HG02938 (cell line): ENCODE measurements at regions not wholly inside any gene's neighbourhood (a gene's known extent, or its start where the extent isn't known, plus 50 kb on each side); places are given as distances from the start of the nearest gene placed in this dataset.

ENCODE experiments used
- ATAC-seq: cut with Tn5 transposase; IDR thresholded peaks from one replicate; pipeline ENCODE4 v1.9.1; 2021; ENCODE audit warnings: mild to moderate bottlenecking, moderate library complexity; ENCODE audit not compliant: unreplicated experiment

DNA sequence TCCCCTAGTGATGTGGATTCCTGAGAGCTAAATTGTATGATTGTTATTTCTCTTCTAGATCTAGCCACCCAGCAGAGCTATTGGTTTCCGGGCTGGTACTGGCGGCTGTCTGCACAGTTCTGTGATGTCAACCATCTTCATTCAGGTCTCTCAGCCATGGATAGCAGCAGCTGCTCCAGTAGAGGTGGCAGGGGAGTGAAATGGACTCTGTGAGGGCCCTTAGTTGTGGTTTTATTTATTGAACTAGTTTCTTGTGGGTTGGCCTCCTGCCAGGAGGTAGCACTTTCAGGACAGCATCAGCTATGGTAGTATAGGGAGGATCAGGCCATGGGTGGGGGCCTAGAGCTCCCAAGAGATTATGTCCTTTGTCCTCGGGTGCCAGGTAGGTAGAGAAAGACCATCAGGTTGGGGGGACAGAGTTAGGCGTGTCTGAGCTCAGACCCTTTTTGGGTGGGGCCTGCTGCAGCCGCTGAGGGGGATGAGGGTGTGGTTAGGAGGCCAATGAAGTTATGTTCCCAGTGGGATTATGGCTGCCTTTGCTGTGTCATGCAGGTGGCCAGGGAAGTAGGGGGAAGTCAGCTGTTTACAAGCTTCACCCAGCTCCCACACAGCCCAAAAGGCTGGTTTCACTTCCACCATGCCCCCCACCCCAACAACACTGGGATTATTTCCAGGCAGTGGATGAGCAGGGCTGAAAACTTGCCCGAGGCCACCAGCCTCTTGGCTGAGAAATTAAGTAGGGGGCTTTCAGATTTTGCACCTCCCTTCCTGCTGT lies 55.1 kb upstream of the RGS4 start:
- no peak for ATAC-seq

DNA sequence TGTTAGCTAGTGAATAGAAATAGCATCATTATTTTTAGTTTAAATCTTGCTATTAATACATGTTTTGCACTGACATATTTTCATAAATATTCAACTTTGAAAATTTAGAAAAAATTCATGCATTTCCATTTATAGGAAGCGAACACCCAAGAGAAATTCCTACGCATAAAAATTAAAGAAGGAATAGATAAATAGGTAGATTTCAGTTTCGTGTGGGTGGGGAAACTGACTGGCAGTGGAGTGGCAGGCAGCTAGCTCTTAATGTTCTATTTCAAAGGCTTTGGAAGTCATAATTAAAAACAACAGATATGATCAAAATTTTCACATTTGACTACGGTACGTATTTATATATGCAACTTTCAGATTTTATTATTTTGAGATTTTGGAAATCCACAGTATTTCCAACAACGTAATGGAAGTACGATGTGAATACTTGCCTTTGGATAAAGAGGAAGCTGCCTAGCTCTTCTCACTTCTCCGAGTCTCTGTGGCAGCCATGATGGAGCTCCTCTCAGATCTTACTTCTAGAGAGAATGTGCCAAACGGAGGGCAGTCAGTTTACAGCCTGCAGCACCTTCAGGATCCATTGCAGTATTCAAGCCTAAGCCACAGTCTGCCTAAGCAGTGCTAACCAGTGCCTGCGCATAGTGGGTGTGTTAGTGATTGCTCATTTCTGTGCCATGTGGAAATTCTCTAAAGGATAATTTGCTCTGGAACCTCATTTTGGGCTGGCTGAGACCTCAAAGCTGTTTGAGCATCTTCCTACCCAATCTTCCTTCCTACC lies 62.9 kb upstream of the RGS4 start:
- ATAC-seq, result no peak

DNA sequence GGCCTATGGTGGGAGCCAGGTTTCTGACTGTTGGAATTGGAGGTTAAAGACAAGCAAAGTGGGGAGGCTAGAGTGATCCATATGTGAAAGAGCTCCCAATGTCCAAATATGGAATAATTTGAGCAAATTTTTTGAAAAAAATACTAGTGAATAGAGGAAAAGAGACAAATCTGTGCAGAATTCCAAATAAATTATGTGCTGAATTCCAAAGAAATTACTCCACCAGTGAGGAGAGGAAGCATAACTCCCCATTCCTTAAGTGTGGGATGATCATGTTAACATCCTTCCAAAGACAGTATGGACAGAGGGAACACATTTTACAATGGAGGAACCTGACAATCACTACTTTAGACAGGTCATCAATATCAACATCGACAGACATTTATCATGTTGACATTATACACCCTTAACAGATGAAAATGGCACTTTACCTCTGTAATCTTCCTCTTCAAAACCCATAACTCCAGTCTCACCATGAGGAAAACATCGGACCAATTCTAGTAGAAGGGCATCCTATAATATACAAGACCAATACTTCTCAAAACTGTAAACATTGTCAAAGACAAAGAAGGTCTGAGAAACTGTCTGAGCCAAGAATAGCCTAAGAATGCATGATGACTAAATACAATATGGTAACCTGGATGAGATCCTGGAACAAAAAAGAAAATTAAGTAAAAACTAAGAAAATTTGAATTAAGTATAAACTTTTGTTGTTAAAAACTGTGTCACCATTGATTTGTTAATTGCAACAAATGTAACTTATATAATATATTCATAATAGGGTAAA lies 71.5 kb upstream of the RGS4 start:
- ATAC-seq, result no peak

DNA sequence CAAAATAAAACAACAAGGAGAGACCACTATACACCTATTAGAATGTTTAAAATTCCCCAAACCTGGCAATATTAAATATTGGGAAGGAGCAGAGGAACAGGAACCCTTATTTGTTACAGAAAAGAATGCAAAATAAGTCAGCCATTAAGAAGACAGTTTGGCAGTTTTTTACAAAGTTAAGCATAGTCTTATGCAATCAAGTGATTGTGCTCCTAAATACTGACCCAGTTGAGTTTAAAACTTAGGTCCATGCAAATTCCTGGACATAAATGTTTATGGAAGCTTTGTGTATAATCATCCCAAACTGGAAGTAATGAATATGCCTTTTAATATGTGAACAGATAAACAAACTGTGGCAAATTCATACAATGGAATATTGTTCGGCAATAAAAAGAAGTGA lies 72.9 kb upstream of the RGS4 start:
- ATAC-seq, result no peak

DNA sequence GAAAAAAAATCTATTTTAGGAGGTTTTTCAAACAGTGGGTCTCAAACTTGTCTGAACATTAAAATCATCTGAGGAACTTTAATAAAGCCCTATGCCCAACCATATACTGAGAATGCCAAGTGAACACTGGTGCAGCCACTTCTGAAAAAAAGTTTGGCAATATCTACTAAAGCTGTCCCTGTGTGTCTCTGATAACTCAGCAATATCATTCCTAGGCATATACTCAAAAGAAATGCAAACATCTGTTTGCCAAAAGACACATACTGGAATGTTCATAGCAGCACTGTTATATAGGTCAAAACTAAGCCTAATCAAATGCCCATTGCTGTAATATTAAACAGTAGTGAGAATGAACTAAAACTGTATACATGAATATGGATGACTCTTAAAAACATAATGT lies 74.2 kb upstream of the RGS4 start:
- no peak for ATAC-seq

DNA sequence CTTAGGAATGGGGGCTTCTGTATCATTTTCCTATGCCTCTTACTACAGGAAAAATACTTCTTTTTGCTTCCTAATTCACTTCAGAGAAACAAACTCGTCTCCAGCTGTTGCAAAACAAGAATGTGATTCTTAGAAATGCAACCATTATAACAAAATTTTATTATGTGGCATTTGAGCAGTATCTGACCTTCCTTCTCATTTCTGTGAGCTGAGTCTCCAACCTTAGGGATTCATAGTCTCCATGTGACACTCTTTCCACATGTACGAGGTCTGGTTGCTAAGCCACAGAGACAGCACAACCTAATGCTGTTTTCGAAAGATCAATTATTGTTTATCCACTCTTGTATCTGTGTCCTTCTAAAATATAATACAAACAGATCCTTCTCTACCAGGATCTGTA lies 75.3 kb upstream of the RGS4 start:
- ATAC-seq, result no peak

DNA sequence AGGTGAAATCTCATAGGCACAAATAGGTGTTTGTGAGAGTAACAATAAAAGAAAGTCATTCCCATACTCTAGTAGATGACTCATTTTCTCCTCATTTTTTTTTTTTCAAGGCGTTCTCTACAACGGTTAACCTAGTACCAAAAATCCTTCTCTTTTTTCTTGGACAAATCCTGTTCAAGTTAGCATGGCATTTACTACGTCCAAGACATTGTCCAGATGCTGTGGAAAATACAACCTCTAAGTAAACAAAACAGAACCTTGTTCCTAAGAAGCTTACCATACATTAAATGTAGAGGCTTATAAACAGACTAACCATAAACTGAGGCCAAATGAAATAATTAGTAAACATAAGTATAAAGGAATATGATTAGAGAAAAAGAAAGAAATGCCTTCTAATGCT lies 76.2 kb upstream of the RGS4 start:
- no peak for ATAC-seq

DNA sequence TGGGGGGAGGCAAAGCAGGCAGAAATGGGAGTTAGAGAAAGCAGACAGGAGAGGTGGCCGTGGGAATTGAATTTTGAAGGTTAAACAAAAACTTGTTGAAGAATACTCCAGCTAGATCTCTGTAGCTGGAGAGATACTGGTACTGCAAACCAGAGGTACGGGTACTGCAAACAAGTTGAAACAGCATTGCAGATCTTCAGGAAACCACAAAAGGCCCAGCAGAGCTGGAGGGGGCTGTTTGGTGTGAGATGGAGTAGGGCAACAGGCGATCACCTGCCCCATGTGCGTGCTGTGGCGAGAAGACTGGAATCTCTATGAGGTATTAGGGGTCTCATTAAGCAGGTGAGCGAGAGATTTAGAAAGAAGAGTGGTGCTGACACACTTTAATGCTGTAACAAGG lies 77.7 kb upstream of the RGS4 start:
- no peak for ATAC-seq

DNA sequence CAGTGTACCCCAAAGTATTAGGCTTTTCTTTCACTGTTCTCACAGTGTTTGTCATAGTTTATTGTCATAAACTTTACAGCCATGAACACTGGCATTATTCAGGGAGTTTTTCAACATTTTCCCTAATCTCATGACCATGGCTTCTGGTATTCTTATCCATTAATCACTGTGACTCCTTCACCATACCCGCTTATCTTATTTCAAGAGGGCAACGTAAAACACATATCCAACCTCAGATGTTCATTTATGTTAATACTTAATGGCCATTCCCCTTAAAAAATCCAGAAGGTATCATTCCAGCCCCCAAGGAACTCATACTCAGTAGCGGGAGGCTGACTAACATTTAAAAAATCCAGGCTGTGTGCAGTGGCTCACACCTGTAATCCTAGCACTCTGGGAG lies 78.5 kb upstream of the RGS4 start:
- ATAC-seq, result no peak

DNA sequence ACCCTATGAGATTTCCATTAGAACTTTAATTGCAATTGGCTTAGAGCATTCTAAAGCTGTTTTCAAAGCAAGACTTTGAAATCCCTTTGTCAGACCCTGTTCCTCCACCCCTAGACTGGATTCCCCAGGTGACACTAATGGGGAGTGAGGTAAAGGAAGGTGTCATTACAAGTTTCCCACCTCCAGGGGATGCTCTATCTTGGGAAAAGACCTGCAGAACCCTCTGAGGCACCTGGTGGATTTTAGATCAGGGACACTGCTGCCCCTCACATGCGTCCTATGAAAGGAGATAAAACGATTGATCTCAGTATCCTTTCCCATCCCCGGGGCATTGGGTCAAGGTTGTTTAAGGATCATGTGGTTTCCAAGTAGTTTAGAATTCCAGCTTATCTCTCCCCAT lies 80.3 kb upstream of the RGS4 start:
- ATAC-seq, result no peak

DNA sequence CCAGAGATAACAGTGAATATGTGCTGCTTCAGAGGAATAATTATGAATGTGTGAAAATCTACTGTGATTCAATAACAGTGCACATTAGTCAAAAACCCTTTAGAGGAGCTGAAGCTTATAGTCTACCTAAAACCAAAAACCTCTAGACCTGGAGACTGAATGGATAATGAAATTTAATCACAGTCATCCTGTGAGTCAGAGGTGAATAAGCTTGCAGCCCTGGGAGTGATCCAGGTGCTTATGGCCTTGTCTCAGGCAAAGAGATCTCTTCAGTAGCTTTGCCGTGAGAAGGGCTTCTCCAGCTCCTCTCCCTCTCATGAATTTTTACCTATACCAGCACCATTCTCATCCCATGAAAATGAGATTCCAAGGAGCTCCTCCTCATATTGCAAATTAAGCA lies 81.3 kb upstream of the RGS4 start:
- no peak for ATAC-seq

DNA sequence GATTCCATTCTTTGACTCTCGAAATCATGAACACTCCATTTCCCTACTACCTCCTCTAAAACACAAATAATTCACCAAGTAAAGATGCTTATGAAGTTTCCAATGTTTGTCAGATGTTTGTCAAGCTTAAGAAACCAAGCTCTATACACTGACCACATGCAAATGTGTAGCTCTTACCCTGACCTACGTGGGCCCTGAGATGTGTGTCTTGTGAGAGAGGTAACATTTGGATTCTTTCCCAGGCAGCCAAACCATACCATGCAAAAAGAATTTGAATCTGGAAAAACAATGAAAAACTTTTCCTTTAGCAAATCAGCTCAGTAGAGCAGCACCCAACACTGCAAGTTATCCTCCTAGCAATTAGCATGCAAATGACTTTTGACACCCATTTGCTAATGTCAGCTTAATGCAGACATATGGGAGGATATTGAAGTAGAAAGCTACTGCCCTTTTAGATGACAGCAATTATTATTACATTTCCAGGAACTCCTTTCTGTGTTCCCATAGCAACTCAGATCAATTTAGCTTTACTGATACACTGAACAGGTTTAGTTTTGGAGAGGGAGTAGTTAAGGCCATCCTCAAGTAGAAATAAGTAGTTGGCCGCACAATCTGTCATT lies 83.2 kb upstream of the RGS4 start:
- ATAC-seq, result no peak

DNA sequence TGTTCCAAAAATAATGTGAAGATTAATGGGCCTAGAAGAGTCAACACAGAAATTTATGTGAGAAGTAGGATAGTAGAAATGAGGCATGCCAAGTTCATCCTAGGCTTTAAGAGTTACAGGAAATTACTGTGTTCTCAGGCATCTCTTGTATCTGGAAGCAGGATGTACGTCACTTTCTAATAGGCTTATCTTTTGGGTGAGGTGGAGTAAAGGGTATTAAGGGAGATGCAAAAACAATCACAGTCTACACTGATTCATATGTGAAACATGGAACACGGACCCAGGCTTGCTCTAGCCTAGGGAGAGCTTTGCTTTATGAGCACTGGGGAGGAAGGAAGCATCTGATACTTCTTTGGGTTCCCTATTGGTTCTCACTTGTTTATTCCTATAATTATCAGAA lies 84.5 kb upstream of the RGS4 start:
- no peak for ATAC-seq

DNA sequence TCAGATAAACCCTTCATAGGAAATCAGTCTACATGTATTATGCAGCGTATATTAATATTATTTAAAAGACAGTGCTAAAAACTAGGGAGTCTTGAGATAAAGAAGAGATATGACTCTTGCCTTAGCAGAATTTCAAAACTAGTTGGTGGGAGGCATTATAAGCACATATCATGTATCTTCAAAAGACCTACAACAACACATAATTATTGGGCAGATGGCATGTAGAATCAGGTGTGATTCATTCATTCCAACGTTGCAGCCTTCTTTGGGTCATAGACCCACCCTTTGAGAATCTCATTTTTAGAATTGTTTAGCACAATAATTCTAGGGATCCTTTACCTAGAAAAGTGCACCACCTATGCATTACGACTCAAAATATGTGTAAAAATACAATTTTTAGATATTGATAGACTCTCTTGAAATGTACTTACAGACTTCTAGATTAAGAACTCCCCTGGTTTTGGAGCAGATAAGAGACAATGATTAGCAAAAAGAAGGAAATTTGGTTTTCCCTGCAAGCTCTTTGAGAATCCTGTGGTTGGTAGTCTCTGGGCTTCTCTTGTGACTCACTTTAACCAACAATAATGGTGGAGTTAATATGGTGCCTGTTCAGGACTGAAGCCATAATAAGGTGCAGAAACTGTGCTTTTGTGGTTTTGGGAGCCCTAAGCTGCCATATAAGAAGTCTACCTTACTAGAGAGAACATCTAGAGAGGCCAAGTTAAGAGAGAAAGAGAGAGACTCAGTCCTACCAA lies 85.3 kb upstream of the RGS4 start:
- ATAC-seq, result no peak

DNA sequence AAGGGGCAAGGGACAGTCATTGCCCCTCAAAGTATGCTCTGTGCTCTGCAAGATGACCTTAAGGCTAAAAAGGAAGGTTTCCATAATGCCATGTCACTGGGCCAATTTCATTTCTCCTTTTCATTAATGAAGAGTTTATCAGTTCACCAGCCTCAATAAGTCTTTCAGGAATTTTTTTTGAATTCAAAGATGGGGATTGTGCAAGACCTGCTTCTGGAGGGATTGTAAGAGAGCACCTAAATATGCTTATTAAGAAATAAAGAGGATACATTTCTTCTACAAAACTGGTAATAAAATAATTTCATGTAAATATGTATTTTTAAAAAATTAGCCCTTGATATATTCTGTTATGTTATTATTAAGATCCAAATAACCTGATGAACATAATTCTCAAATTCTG lies 86.8 kb upstream of the RGS4 start:
- no peak for ATAC-seq

DNA sequence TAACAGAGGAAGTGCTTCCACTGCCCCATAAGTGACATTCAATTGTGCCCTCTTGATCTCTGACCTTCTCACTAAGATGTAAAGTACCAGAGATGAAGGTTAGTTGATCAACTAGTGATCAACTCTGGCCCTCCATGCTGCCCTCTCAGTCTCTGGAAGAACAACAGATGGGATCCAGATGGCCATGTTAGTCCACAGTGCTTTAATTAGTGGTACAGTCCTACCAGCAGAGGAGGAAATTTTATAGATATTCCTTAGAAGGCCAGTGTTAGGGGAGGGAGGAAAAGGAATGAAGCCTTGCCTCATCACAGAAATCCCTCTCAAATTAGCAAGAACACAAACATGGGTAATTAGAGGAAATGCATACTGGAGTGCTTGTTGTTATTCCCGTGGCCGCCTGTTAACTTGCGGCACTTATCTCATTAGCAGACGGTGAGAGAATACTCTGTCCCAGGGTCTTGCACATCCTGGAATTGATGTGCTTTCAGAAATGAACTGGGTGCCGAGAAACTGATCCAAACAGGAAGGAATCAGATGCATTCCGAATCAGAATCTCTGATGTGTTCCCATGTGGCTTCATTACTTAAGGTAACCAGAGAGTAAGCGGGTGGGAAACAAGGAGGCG lies 91.1 kb upstream of the RGS4 start:
- no peak for ATAC-seq

DNA sequence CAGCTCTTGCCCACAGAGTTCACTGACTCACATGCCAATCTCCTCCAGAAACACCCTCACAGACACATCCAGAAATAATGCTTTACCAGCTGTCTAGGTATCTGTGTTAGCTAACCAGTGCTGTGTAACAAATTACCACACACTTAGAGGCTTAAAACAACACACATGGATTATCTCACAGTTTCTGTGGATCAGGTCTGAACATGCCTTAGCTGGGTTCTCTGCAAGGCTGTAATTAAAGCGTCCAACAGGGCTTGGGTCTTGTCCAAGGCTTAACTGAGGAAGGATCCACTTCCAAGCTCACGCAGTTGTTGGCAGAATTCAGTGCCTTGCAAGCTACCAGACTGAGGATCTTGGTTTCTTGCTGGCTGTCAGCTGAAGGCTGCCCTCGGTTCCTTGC lies 92.5 kb upstream of the RGS4 start:
- no peak for ATAC-seq

DNA sequence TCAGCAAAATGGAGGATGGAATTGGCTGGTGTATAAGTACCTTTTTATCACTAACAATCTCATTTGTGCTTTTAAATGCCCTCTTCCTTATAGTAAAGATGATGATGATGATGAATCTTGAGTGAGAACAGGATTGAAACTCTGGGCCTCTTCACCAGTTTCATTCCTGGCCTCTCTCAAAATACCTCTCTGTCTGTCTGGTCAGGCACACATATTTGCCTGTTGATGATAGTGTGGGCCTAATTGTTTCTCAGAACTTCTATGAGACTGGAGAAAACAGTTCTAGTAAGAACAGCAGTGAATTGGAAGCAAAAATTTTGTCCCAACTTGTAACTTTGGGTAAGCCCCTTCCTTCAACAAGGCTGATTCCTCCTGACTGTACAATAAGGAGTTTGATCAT lies 94.4 kb upstream of the RGS4 start:
- ATAC-seq, result no peak

DNA sequence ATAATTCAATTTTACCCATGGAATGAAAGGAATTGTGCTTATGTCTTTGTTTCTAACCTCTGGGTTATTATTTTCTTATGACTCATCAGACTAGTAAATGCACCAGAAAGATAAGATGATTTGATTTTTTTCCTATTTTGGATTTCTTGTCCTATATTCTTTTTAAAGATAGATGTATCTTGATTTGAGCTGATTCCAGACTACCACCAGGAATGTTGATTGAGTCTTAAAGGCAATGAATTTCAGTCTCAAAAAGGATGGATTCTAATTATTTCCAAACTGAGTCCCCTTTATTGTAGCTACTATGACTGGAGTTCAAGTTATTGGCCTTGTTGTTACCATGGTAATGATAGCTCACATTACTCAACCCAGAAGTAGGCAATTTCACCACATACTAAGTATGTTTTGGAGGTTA lies 95.8 kb upstream of the RGS4 start:
- no peak for ATAC-seq

DNA sequence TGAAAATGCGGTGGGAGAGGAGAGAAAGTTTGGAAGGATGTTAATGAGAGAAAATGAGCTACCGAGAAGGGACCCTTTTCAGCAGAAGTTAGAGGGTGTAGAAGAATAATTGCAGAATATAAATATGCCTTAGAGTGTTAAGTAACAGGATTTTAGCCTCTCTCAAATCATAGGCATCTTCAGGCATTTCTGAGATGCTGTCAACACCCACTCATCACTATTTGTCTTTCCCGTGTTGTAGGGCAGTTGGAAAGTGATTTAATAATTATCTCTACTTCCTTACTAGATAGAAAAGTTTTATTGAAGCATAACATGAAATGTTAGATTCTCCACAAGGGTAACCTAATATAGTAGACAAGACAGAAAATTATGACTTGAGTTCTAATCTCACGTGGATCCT lies 96.4 kb upstream of the RGS4 start:
- no peak for ATAC-seq
